ENCODE measurements at regions not wholly inside any gene's neighbourhood (a gene's known extent, or its start where the extent isn't known, plus 50 kb on each side); places are given as distances from the start of the nearest gene placed in this dataset.
"Not testable (repeated sequence)": the region's sequence is repeated elsewhere in the genome, so short reads cannot be mapped to it uniquely, and the experiment has no call there.

DNA sequence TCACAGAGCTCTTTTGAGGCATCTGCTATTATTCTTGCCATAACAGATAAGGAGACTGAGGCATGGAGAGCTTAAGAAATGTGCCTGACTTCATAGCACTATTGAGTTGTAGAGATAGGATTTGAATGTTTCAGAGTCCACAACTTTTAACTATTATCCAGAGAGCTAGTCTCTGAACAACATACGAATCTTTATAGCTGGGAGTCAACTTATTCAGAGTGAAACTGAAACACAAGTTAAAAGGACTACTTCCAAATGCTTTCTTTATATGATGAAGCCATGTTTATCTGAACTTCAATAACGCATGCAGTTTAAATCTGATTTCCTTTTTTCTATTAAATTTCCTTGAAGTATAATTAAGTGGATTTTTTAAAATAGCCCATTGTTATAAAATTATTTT is 268.8 kb downstream of the IKZF2 start:
- Mint-ChIP-seq H3K27me3 (no peaks in the 10 kb centered on the region), H3K27ac (no peak overlapping the region), H3K4me1 (peaks cover 3% of the 10 kb centered on the region), H3K4me3 (no peak overlapping the region), H3K36me3 (ENCODE audit: low read depth) (peaks cover 3% of the 10 kb centered on the region)
- H3K9me3 ChIP-seq (ENCODE audit: control insufficient read depth, low read length, poor library complexity, severe bottlenecking) = no peaks in the 10 kb centered on the region
- ATAC-seq (no peak), DNase-seq (no peak)

DNA sequence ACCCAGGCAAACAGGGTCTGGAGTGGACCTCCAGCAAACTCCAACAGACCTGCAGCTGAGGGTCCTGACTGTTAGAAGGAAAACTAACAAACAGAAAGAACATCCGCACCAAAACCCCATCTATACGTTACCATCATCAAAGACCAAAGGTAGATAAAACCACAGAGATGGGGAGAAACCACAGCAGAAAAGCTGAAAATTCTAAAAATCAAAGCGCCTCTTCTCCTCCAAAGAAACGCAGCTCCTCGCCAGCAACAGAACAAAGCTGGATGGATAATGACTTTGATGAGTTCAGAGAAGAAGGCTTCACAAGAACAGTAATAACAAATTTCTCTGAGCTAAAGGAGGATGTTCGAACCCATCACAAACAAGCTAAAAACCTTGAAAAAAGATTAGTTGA is 274.9 kb downstream of the IKZF2 start:
- not testable (repeated sequence) for H3K27ac Mint-ChIP-seq, H3K4me3 Mint-ChIP-seq

DNA sequence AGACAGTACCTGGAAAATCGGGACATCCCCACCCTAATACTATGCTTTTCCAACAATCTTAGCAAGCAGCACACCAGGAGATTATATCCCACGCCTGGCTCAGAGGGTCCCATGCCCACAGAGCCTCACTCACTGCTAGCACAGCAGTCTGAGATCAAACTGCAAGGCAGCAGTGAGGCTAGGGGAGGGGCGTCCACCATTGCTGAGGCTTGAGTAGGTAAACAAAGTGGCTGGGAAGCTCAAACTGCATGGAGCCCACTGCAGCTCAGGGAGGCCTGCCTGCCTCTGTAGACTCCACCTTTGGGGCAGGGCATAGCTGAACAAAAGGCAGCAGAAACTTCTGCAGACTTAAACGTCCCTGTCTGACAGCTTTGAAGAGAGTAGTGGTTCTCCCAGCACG is 275.5 kb downstream of the IKZF2 start:
- not testable (repeated sequence) for H3K9me3 ChIP-seq (ENCODE audit: control insufficient read depth, low read length, poor library complexity, severe bottlenecking); H3K27ac Mint-ChIP-seq; ATAC-seq; H3K36me3 Mint-ChIP-seq (ENCODE audit: low read depth); H3K4me3 Mint-ChIP-seq; H3K4me1 Mint-ChIP-seq; DNase-seq; H3K27me3 Mint-ChIP-seq

More for the DNA sequence above, 274.9 kb downstream of the IKZF2 start:
- H3K4me1 Mint-ChIP-seq; ATAC-seq; H3K9me3 ChIP-seq (ENCODE audit: control insufficient read depth, low read length, poor library complexity, severe bottlenecking); H3K27me3 Mint-ChIP-seq; H3K36me3 Mint-ChIP-seq (ENCODE audit: low read depth); DNase-seq: not testable (repeated sequence)

DNA sequence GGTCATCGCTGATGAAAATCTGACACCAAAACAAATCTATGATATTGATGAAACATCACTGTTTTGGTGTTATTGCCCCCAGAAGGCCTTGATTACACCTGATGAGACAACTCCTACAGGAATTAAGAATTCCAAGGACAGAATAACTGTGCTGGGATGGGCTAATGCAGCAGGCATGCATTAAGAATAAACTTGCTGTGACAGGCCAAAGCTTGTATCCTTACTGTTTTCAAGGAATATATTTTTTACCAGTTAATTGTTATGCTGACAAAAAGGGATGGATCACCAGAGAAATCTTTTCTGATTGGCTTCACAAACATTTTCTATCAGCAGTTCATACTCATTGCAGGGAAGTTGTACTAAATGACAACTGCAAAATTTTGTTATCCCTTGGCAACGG is 278.2 kb downstream of the IKZF2 start:
- no peak overlapping the region for H3K4me3 Mint-ChIP-seq
- no peak overlapping the region for H3K27ac Mint-ChIP-seq
- no peak for DNase-seq
- H3K27me3 Mint-ChIP-seq = no peaks in the 10 kb centered on the region
- no peak for ATAC-seq
- H3K4me1 Mint-ChIP-seq = no peaks in the 10 kb centered on the region
- peaks cover 2% of the 10 kb centered on the region for H3K36me3 Mint-ChIP-seq (ENCODE audit: low read depth)
- H3K9me3 ChIP-seq (ENCODE audit: control insufficient read depth, low read length, poor library complexity, severe bottlenecking) = no peaks in the 10 kb centered on the region

DNA sequence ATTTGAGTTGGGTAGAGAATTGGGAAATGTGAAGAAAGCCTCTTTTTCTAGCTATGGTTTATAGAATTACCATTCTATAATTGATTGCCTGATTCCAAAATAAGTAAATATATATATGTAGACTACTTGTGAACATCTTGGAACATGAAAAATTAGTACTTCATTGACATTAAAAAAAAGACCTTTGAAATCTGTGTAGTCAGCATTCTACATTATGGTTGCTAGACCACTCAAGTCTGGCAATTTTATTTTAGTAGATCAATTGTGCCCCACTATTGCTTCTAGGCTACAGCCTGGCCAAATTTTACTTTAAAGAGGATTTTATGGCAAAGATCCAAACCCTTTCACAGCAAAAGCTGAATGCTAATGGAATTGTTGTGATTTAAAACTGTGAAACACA is 279.8 kb downstream of the IKZF2 start:
- Mint-ChIP-seq H3K4me3 (no peak overlapping the region), H3K27me3 (no peaks in the 10 kb centered on the region), H3K27ac (no peak overlapping the region), H3K36me3 (ENCODE audit: low read depth) (peaks cover 2% of the 10 kb centered on the region), H3K4me1 (no peaks in the 10 kb centered on the region)
- H3K9me3 ChIP-seq (ENCODE audit: control insufficient read depth, low read length, poor library complexity, severe bottlenecking) = no peaks in the 10 kb centered on the region
- no peak for ATAC-seq
- no peak for DNase-seq

DNA sequence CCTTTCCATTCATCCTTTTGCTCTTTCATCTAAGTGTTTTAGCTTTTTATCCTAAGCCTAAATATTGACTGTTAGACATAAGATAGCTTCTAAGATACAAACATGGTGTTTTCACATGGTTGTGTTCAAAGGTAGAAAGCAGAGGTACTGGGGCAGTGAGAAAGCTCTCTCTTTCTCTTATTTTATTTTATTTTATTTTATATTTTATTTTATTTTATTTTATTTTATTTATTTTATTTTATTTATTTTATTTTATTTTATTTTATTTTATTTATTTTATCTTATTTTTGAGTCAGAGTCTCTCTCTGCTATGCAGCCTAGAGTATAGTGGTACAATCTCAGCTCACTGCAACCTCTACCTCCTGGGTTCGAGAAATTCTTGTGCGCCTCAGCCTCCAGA is 287.2 kb downstream of the IKZF2 start:
- H3K9me3 ChIP-seq (ENCODE audit: control insufficient read depth, low read length, poor library complexity, severe bottlenecking) = no peaks in the 10 kb centered on the region
- H3K4me3 Mint-ChIP-seq = no peak overlapping the region
- H3K4me1 Mint-ChIP-seq = no peaks in the 10 kb centered on the region
- DNase-seq (no peak), ATAC-seq (no peak)
- no peaks in the 10 kb centered on the region for H3K27me3 Mint-ChIP-seq
- peaks cover 2% of the 10 kb centered on the region for H3K36me3 Mint-ChIP-seq (ENCODE audit: low read depth)
- H3K27ac Mint-ChIP-seq = no peak overlapping the region

DNA sequence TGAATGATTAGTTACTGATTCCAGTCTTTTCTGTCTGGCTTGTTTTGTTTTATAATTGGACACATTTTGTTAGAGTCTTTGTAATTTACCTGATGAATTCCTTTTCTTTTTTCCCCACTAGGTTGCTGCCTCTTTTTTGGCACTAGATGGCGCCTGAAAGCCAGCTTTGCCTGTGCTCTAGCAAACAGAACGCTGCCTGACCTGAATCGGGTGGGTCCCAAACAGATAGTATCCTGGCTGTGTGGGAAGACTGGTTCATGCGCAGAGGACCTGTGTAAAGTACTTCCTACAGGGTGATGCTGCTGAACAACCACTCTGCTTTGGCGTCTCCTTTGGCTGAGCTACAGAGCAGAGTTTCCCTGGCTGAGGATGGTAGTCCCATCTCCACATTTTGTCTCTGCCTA is 288.2 kb downstream of the IKZF2 start:
- Mint-ChIP-seq H3K27ac (no peak overlapping the region), H3K27me3 (no peaks in the 10 kb centered on the region), H3K36me3 (ENCODE audit: low read depth) (no peaks in the 10 kb centered on the region), H3K4me3 (no peak overlapping the region), H3K4me1 (no peaks in the 10 kb centered on the region)
- no peak for DNase-seq
- H3K9me3 ChIP-seq (ENCODE audit: control insufficient read depth, low read length, poor library complexity, severe bottlenecking) = no peaks in the 10 kb centered on the region
- no peak for ATAC-seq

DNA sequence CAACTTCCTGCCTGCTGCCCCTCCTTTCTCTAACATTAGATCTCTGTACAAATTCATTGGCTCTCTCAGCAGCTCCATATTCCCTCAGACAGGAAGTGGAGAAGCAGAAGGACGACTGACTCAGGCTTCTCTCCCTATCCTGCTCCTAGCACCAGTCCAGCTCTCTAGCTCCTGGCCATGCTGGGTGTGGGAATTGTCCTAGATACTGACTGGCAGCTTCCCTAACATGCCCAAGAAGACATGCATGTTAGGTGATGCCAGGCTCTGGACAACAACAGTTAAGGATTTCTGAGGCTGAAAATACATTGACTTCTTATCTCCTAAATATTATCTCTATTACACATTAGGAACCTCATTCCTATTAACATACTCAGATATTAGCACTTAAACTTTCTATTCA is 292.9 kb downstream of the IKZF2 start:
- Mint-ChIP-seq H3K27ac (no peak overlapping the region), H3K4me1 (no peaks in the 10 kb centered on the region), H3K27me3 (no peaks in the 10 kb centered on the region), H3K4me3 (no peak overlapping the region), H3K36me3 (ENCODE audit: low read depth) (no peaks in the 10 kb centered on the region)
- no peaks in the 10 kb centered on the region for H3K9me3 ChIP-seq (ENCODE audit: control insufficient read depth, low read length, poor library complexity, severe bottlenecking)
- ATAC-seq (no peak), DNase-seq (no peak)

DNA sequence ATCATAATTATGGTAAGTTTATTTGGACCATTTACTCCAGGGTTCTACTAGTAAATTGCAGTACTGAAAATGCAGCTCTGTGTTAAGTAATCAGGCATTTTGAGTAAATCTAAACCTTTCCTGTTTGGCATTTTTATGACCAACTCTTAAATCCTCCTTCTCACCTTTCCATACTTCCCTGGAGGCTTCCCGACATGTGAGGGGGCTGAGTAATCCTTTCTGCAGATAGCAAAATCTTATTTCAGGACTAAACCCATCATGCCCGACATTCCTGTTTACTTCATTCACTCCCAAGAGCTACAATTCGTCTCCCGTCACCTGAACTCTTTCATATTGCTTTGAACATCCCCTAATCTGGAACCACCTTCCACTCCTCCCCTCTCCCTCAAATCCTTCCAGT is 296.6 kb downstream of the IKZF2 start:
- Mint-ChIP-seq H3K27ac (no peak overlapping the region), H3K4me1 (no peaks in the 10 kb centered on the region), H3K27me3 (no peaks in the 10 kb centered on the region), H3K4me3 (no peak overlapping the region), H3K36me3 (ENCODE audit: low read depth) (no peaks in the 10 kb centered on the region)
- ATAC-seq (no peak), DNase-seq (no peak)
- no peaks in the 10 kb centered on the region for H3K9me3 ChIP-seq (ENCODE audit: control insufficient read depth, low read length, poor library complexity, severe bottlenecking)

DNA sequence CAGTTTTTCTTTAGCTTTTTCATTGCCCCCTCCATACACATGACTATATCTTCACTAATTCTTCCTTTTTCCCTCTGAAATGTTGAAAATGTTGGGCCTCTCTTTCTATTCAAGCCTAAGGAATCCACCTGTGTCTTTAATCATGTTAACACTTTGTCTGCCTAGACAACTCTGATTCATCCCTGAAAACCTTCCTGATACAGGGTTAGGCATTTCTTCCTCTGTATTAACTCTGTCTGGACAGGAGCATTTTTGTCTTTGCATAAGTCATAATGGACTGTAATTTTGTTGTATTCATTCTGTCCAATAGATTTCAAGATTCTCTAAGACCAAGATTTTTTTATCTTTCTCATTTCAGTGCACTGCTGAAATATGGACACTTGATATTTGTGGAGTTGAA is 297.3 kb downstream of the IKZF2 start:
- no peak for DNase-seq
- no peaks in the 10 kb centered on the region for H3K9me3 ChIP-seq (ENCODE audit: control insufficient read depth, low read length, poor library complexity, severe bottlenecking)
- no peak for ATAC-seq
- H3K36me3 Mint-ChIP-seq (ENCODE audit: low read depth) = no peaks in the 10 kb centered on the region
- no peaks in the 10 kb centered on the region for H3K27me3 Mint-ChIP-seq
- H3K4me1 Mint-ChIP-seq = no peaks in the 10 kb centered on the region
- H3K4me3 Mint-ChIP-seq = no peak overlapping the region
- H3K27ac Mint-ChIP-seq = no peak overlapping the region

DNA sequence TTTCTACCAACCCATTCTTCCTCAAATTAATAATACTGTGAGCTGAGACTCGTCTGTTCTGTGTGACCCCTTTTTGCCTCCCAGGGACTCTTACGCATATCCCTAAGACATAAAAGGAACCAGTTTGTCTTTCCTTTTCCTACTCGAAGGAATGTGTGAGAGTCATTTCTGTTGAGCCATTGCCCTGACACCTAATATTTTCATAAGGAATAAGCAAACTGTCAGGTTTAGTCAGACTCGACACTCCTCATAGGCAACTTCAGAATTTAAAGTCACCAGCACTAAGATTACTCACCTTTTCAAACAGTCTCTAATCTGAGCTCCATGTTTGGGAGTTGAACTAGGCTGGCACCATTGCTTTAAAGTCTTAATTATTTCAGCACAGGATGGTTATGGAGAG is 305.5 kb downstream of the IKZF2 start:
- ATAC-seq = no peak

DNA sequence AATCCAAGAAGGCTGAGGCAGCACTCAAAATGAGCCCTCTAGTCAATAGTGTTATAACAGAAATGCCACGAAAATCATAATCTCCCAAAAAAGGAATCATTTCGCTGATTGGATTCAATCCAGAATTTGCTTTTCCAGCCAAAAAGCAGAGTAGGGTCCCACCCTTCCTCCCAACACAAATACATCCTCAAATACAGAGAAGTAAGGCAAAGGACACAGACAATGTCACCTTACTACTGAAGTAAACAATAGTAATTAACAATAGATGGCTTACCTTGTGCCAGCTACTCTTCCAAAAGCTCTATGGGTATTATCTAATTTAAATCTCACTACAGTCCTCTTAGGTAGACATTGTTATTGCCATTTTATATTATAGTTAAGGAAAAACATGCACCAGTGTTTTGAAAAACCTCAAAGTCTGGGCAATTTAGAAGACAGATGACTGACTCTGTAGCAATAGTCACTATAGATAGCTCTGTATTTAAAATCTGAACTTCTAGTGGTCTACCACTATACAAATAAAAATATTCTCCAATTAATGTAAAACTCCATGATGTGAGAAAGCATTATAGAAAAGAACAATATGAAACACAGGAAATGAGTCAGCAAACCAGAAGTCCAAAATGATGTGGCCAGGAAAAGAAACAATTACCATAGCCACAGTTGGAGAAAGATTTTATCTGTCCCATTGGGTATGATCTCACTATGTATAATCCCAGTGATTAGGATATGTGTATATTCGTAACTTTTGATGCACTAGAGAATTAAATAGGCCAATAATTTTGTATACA is 305.0 kb upstream of the ERBB4 start:
- no peak overlapping the region for H3K4me3 Mint-ChIP-seq
- H3K27me3 Mint-ChIP-seq = no peaks in the 10 kb centered on the region
- no peaks in the 10 kb centered on the region for H3K36me3 Mint-ChIP-seq (ENCODE audit: low read depth)
- no peak overlapping the region for H3K27ac Mint-ChIP-seq
- DNase-seq = no peak
- peaks cover 4% of the 10 kb centered on the region for H3K9me3 ChIP-seq (ENCODE audit: control insufficient read depth, low read length, poor library complexity, severe bottlenecking)
- H3K4me1 Mint-ChIP-seq = no peaks in the 10 kb centered on the region
- ATAC-seq = no peak

More for the DNA sequence above, 305.5 kb downstream of the IKZF2 start:
- no peaks in the 10 kb centered on the region for H3K27me3 Mint-ChIP-seq
- H3K9me3 ChIP-seq (ENCODE audit: control insufficient read depth, low read length, poor library complexity, severe bottlenecking) = peaks cover 4% of the 10 kb centered on the region
- no peaks in the 10 kb centered on the region for H3K4me1 Mint-ChIP-seq
- no peak overlapping the region for H3K27ac Mint-ChIP-seq
- DNase-seq = no peak
- H3K36me3 Mint-ChIP-seq (ENCODE audit: low read depth) = no peaks in the 10 kb centered on the region
- H3K4me3 Mint-ChIP-seq = no peak overlapping the region

DNA sequence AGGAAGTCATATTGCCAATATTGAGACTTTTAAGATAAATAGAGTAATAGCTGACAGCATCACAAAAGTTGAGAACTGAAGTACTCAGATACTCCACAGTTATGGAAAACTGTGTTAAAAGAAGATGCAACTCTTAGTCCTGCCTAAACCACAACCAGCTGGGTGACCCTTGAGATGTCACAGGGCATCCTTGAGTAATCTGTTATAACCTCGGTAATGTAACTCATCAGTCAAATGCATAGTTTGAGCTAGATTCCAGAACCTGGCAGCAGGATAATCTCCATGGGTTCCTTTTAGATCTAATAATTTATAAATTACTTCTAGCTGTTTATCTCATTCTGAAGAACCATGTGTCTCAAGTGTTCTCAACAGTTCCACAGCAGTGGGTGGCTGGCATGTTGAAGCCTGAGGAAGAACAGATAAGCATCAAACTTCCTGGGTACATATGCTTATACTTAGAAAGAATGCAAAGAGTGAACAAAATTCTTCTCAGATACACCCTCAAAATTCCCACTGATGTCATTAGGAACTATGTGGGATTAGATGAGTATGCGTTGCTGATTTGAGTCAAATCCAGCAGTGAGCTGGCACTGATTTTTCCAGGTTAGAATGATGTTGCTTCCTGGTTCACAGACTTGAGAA is 304.1 kb upstream of the ERBB4 start:
- DNase-seq = no peak
- no peak for ATAC-seq
- peaks cover 4% of the 10 kb centered on the region for H3K9me3 ChIP-seq (ENCODE audit: control insufficient read depth, low read length, poor library complexity, severe bottlenecking)
- H3K27me3 Mint-ChIP-seq = no peaks in the 10 kb centered on the region
- no peak overlapping the region for H3K27ac Mint-ChIP-seq
- H3K4me1 Mint-ChIP-seq = no peaks in the 10 kb centered on the region
- no peak overlapping the region for H3K4me3 Mint-ChIP-seq
- no peaks in the 10 kb centered on the region for H3K36me3 Mint-ChIP-seq (ENCODE audit: low read depth)

DNA sequence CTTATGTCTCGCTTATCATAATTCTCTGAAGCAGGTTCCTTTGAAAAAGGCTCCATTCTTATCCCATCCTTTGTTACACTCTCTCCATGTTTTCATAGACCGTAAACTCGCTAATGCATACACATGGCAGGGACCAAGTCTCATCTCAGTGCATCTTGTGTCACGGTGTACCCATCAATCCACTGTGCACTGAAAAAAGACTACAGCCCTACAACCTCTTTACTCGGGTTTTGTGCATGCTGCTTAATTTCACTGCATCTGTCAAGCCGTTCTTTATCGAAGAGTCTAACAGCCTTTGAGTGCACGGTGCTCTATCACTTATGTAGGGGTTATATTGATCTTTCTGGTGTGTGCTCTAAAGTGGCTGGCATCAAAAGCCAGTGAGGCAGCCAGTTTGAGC is 302.9 kb upstream of the ERBB4 start:
- H3K27ac Mint-ChIP-seq = no peak overlapping the region
- DNase-seq = no peak
- no peaks in the 10 kb centered on the region for H3K36me3 Mint-ChIP-seq (ENCODE audit: low read depth)
- H3K27me3 Mint-ChIP-seq = no peaks in the 10 kb centered on the region
- peaks cover 4% of the 10 kb centered on the region for H3K9me3 ChIP-seq (ENCODE audit: control insufficient read depth, low read length, poor library complexity, severe bottlenecking)
- H3K4me3 Mint-ChIP-seq = no peak overlapping the region
- ATAC-seq = no peak
- no peaks in the 10 kb centered on the region for H3K4me1 Mint-ChIP-seq
